HepG2 (cell line): ENCODE measurements at regions not wholly inside any gene's neighbourhood (a gene's known extent, or its start where the extent isn't known, plus 50 kb on each side); places are given as distances from the start of the nearest gene placed in this dataset.

Experiments
- ATAC-seq: fragments of 200-7000 bp; cut with Tn5 transposase; 3 replicates; pipeline ENCODE4 v1.9.1; 2020; ENCODE audit warnings: mild to moderate bottlenecking, moderate library complexity
- BruUV-seq: library from RNA; stranded (reverse); fragments of 400-500 nt; replicated peaks from 2 replicates; lab custom pipeline; 2021; lab: Mats Ljungman, UMichigan
- CTCF ChIA-PET: fragments of 300-600 bp; formaldehyde crosslinking; extraction: SDS; loops from one replicate; lab custom pipeline; 2021; ENCODE audit warnings: low total read pairs, inconsistent platforms, low intra/inter-chr PET ratio; lab: Yijun Ruan, JAX
- POLR2A ChIA-PET: fragments of 350-600 bp; sonication (Branson Sonifier 250); formaldehyde crosslinking; loops from one replicate; lab custom pipeline; 2020; ENCODE audit warnings: antibody characterized with exemption, inconsistent platforms; lab: Yijun Ruan, JAX
- DNase-seq: peaks from one replicate; pipeline ENCODE4 v3.0.0-alpha.2; 2015; ENCODE audit warnings: low spot score
- FAIRE-seq: peaks from 3 replicates; lab custom pipeline; 2011; peaks lifted over from hg19 to GRCh38; lab: Jason Lieb, UNC
- H2AFZ ChIP-seq: one replicate; pipeline ENCODE4 v1.6.1; 2011; ENCODE audit warnings: low read length, inconsistent platforms
- H3K27ac ChIP-seq: fragments of 300-600 bp; 3 replicates; pipeline ENCODE4 v1.8.0; 2011; ENCODE audit warnings: mixed run types, mild to moderate bottlenecking, mixed read lengths, low read length, inconsistent platforms; ENCODE audit not compliant: insufficient read depth; ENCODE audit errors: extremely low read length
- H3K27me3 ChIP-seq, 2 experiments: fragments of 200-600 bp in 1 of 2; 2 replicates in 1 of 2; 3 replicates in 1 of 2; pipeline versions ENCODE4 v1.6.0 to v1.8.0; 2011; ENCODE audit warnings: low read length in 2 of 2, mild to moderate bottlenecking in 2 of 2, moderate library complexity in 2 of 2, inconsistent platforms in 1 of 2; ENCODE audit not compliant: insufficient read depth in 2 of 2, control insufficient read depth in 1 of 2
- H3K36me3 ChIP-seq, 2 experiments: fragments of 200-600 bp in 1 of 2; replicated peaks in 1 of 2; 2 replicates in 1 of 2; 3 replicates in 1 of 2; pipeline versions ENCODE4 v1.5.1 to v1.8.0; 2011; ENCODE audit warnings: low read length in 2 of 2, inconsistent platforms in 1 of 2; ENCODE audit not compliant: insufficient read depth in 2 of 2, control insufficient read depth in 1 of 2
- H3K4me1 ChIP-seq: 2 replicates; pipeline ENCODE4 v1.5.1; 2012; ENCODE audit warnings: low read length, inconsistent platforms; ENCODE audit not compliant: insufficient read depth
- H3K4me2 ChIP-seq: 2 replicates; pipeline ENCODE4 v1.6.0; 2011; ENCODE audit warnings: low read depth, low read length, inconsistent platforms
- H3K4me3 ChIP-seq, 3 experiments: fragments of 200-600 bp in 1 of 3; sonication (generic), shearing (Covaris generic) in 1 of 3; replicated peaks in 1 of 3; 2 replicates each; pipeline ENCODE4 v1.5.1; 2011 to 2016; ENCODE audit warnings: low read length in 3 of 3, inconsistent platforms in 2 of 3, low read depth in 2 of 3, mild to moderate bottlenecking in 2 of 3, control low read depth in 1 of 3, mixed read lengths in 1 of 3; ENCODE audit not compliant: insufficient read depth in 1 of 3
- H3K79me2 ChIP-seq: one replicate; pipeline ENCODE4 v1.6.1; 2011; ENCODE audit warnings: low read length, inconsistent platforms; ENCODE audit not compliant: insufficient read depth
- H3K9ac ChIP-seq: 2 replicates; pipeline ENCODE4 v1.6.0; 2011; ENCODE audit warnings: mild to moderate bottlenecking, low read depth, low read length, inconsistent platforms; ENCODE audit not compliant: insufficient read depth
- H3K9me3 ChIP-seq: 2 replicates; pipeline ENCODE4 v1.5.1; 2012; ENCODE audit warnings: mild to moderate bottlenecking, low read length
- H4K20me1 ChIP-seq: 2 replicates; pipeline ENCODE4 v1.6.0; 2011; ENCODE audit warnings: inconsistent platforms, mild to moderate bottlenecking, low read length, moderate library complexity; ENCODE audit not compliant: insufficient read depth
- EZH2 ChIP-seq: conservative IDR thresholded peaks from 2 replicates; pipeline ENCODE4 v1.6.1; 2012; ENCODE audit warnings: mild to moderate bottlenecking, low read depth, low read length, moderate library complexity
- GFI1 ChIP-seq: sonication (generic); formaldehyde crosslinking; IDR thresholded peaks from 2 replicates; pipeline ENCODE4 v1.5.0; 2020; ENCODE audit warnings: missing genetic modification reagents, mild to moderate bottlenecking, borderline replicate concordance
- MTF1 ChIP-seq: sonication (generic); formaldehyde crosslinking; IDR thresholded peaks from 2 replicates; pipeline ENCODE4 v1.5.0; 2020; ENCODE audit warnings: missing genetic modification reagents
- ONECUT2 ChIP-seq: sonication (generic); formaldehyde crosslinking; IDR thresholded peaks from 2 replicates; pipeline ENCODE4 v1.4.0; 2020; ENCODE audit warnings: missing genetic modification reagents
- SNRNP70 ChIP-seq: fragments of 200-400 bp; formaldehyde crosslinking; IDR thresholded peaks from 2 replicates; pipeline ENCODE4 v1.6.1; 2017; ENCODE audit warnings: mild to moderate bottlenecking, low read depth, low read length, moderate library complexity
- TCF12 ChIP-seq, 2 experiments: fragments of 450-650 bp in 1 of 2; sonication (generic) in 1 of 2; formaldehyde crosslinking in 1 of 2; IDR thresholded peaks; 2 replicates each; pipeline versions ENCODE4 v1.6.1 to v1.8.0; 2017 to 2022; ENCODE audit warnings: antibody characterized with exemption in 1 of 2, mild to moderate bottlenecking in 1 of 2, missing genetic modification reagents in 1 of 2, moderate library complexity in 1 of 2
- ZFP36 ChIP-seq: fragments of 150-350 bp; IDR thresholded peaks from 2 replicates; pipeline ENCODE4 v1.6.1; 2018; ENCODE audit warnings: borderline replicate concordance, low read length, low read depth; ENCODE audit not compliant: partially characterized antibody
- ZNF121 ChIP-seq: sonication (generic); formaldehyde crosslinking; IDR thresholded peaks from 2 replicates; pipeline ENCODE4 v1.5.0; 2020; ENCODE audit warnings: mild to moderate bottlenecking, missing genetic modification reagents
- ZNF180 ChIP-seq: sonication (generic); formaldehyde crosslinking; IDR thresholded peaks from 2 replicates; pipeline ENCODE4 v1.4.0; 2020; ENCODE audit warnings: low read depth, missing genetic modification reagents, borderline replicate concordance
- ZNF296 ChIP-seq: sonication (generic); formaldehyde crosslinking; conservative IDR thresholded peaks from 2 replicates; pipeline ENCODE4 v1.5.0; 2020; ENCODE audit warnings: mild to moderate bottlenecking, missing genetic modification reagents
- ZNF501 ChIP-seq: sonication (generic); formaldehyde crosslinking; IDR thresholded peaks from 2 replicates; pipeline ENCODE4 v1.5.1; 2020; ENCODE audit warnings: mild to moderate bottlenecking, moderate library complexity, missing genetic modification reagents
- ZNF512B ChIP-seq: sonication (generic); formaldehyde crosslinking; IDR thresholded peaks from 2 replicates; pipeline ENCODE4 v1.5.1; 2020; ENCODE audit warnings: missing genetic modification reagents, mild to moderate bottlenecking, borderline replicate concordance
- ZNF616 ChIP-seq: sonication (generic); formaldehyde crosslinking; IDR thresholded peaks from 2 replicates; pipeline ENCODE4 v1.5.0; 2020; ENCODE audit warnings: low read depth, mild to moderate bottlenecking, missing genetic modification reagents
- ZNF784 ChIP-seq: sonication (generic); formaldehyde crosslinking; IDR thresholded peaks from 2 replicates; pipeline ENCODE4 v1.5.1; 2020; ENCODE audit warnings: missing genetic modification reagents, mild to moderate bottlenecking, borderline replicate concordance
- ZSCAN30 ChIP-seq: sonication (generic); formaldehyde crosslinking; IDR thresholded peaks from 2 replicates; pipeline ENCODE4 v1.5.0; 2020; ENCODE audit warnings: mild to moderate bottlenecking, missing genetic modification reagents
- WGBS: methylation state at CpG from one replicate; pipeline ENCODE4 v1.1.6; 2017; ENCODE audit warnings: low lambda C conversion rate; 5-methylcytosine and 5-hydroxymethylcytosine counted together
- in situ Hi-C: cut with HindIII; loops from 2 replicates; pipeline ENCODE4 v1.10.0; 2017; ENCODE audit warnings: low pct_unique_long_range_greater_than_20kb; ENCODE audit not compliant: extremely low pct_ligation_motif_present
- intact Hi-C: fragments of 100-400 bp; cut with micrococcal nuclease; formaldehyde crosslinking; loops from one replicate; pipeline ENCODE4 v1.10.0; 2022; ENCODE audit not compliant: unreplicated experiment
- TF ChIP-seq, protein P1 (sequence below): sonication (generic); formaldehyde crosslinking; IDR thresholded peaks from 2 replicates; pipeline ENCODE4 v1.4.0; 2020; ENCODE audit warnings: missing genetic modification reagents, borderline replicate concordance

DNA sequence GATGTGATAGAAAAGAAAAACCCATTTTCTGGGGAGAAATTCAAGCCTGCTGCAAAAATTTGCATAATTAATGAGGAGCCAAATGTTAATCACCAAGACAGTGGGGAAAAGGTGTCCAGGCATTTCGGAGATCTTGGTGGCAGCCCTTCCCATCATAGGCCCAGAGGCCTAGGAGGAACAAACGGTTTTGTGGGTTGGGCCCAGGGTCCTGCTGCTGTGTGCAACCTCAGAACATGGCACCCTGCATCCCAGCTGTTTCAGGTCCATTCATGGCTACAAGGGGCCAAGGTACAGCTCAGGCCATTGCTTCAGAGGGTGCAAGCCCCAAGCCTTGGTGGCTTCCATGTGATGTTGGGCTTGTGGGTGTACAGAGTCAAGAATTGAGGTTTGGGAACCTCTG lies 189.8 kb upstream of the IMPG1 start (continued):
- TF ChIP-seq ZNF616 (CRISPR knock-in tag) (no peak), ZNF512B (CRISPR knock-in tag) (no peak), ONECUT2 (CRISPR knock-in tag) (no peak), MTF1 (CRISPR knock-in tag) (no peak), ZNF501 (CRISPR knock-in tag) (no peak), TCF12 (IDR thresholded peaks at IDR 0.05) (no peak), TCF12 (CRISPR knock-in tag; IDR thresholded peaks at IDR 0.05) (no peak), SNRNP70 (no peak), ZNF121 (CRISPR knock-in tag) (no peak)

DNA sequence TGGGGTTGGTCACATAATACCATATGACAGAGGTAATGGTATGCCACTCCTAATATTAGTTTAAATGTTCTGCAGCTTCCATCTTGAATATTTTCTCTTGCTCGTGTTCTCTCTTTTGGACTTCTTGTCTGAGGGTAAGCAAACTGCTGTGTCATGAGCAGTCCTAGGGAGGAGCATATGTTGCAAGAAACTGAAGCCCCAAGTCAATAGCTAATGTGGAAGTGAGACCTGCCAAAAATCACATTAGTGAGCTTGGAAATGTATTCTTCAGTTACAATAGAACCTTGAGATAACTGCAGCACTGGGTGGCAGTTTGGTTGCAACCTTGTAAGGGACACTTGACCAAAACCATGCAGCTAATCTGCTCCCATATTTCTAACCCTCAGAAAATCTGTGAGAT lies 178.2 kb upstream of the IMPG1 start:
- ChIA-PET POLR2A (no interaction called here), CTCF (no interaction called here)
- FAIRE-seq (no peak), ATAC-seq (no peak), DNase-seq (no peak)
- Histone ChIP-seq H2AFZ (no peak overlapping the region), H3K27ac (no peak overlapping the region), H3K9me3 (peaks cover 32% of the 10 kb centered on the region), H3K4me2 (no peak overlapping the region), H3K9ac (no peak overlapping the region), H3K4me1 (no peaks in the 10 kb centered on the region), H3K4me3 (no peak overlapping the region), H3K79me2 (no peaks in the 10 kb centered on the region), H4K20me1 (no peaks in the 10 kb centered on the region), H3K27me3 (no peaks in the 10 kb centered on the region), H3K36me3 (no peaks in the 10 kb centered on the region)
- intact Hi-C loops (no loop called here), in situ Hi-C loops (no loop called here)
- BruUV-seq: no TSS peak
- whole genome bisulfite sequencing: 0% methylated on average over 1 of the region's 1 CpG
- no peak for TF ChIP-seq ZNF296 (CRISPR knock-in tag)
- no peak for TF ChIP-seq ZFP36
- TF ChIP-seq, protein P1, sequence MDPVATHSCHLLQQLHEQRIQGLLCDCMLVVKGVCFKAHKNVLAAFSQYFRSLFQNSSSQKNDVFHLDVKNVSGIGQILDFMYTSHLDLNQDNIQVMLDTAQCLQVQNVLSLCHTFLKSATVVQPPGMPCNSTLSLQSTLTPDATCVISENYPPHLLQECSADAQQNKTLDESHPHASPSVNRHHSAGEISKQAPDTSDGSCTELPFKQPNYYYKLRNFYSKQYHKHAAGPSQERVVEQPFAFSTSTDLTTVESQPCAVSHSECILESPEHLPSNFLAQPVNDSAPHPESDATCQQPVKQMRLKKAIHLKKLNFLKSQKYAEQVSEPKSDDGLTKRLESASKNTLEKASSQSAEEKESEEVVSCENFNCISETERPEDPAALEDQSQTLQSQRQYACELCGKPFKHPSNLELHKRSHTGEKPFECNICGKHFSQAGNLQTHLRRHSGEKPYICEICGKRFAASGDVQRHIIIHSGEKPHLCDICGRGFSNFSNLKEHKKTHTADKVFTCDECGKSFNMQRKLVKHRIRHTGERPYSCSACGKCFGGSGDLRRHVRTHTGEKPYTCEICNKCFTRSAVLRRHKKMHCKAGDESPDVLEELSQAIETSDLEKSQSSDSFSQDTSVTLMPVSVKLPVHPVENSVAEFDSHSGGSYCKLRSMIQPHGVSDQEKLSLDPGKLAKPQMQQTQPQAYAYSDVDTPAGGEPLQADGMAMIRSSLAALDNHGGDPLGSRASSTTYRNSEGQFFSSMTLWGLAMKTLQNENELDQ: no peak
- no peak for TF ChIP-seq ZNF784 (CRISPR knock-in tag)
- no peak for TF ChIP-seq ZNF180 (CRISPR knock-in tag)
- no peak for TF ChIP-seq ZSCAN30 (CRISPR knock-in tag)
- TF ChIP-seq EZH2: no peak
- no peak for TF ChIP-seq GFI1
